Right lobe of liver (tissue), 6 donors: ENCODE measurements at regions not wholly inside any gene's neighbourhood (a gene's known extent, or its start where the extent isn't known, plus 50 kb on each side); places are given as distances from the start of the nearest gene placed in this dataset.

Experiments used
- ATAC-seq, 4 donors: fragments of 200-7000 bp; cut with Tn5 transposase; one replicate each; pipeline ENCODE4 v1.9.1; 2020; ENCODE audit warnings: mild to moderate bottlenecking in 4 of 4, moderate library complexity in 4 of 4
- DNase-seq, 3 donors: peaks; one replicate each; pipeline ENCODE4 v3.0.0-alpha.2; 2020
- H3K27ac ChIP-seq, 3 donors: fragments of 200-600 bp; one replicate each; pipeline ENCODE4 v1.8.0; 2022
- H3K27me3 ChIP-seq, 2 donors: fragments of 200-600 bp; one replicate each; pipeline ENCODE4 v1.8.0; 2022
- H3K36me3 ChIP-seq, 4 donors: fragments of 200-600 bp; sonication (generic) in 1 of 4; one replicate each; pipeline versions ENCODE4 v1.5.1 to v1.8.0; 2017 to 2022; ENCODE audit warnings: control low read depth in 1 of 4
- H3K4me1 ChIP-seq, 4 donors: fragments of 200-600 bp; sonication (generic) in 1 of 4; one replicate each; pipeline versions ENCODE4 v1.5.1 to v1.8.0; 2017 to 2022; ENCODE audit warnings: control low read depth in 1 of 4
- H3K4me3 ChIP-seq, 3 donors: fragments of 200-600 bp; one replicate each; pipeline ENCODE4 v1.8.0; 2022
- H3K9me3 ChIP-seq, 4 donors: fragments of 200-600 bp; sonication (generic) in 1 of 4; one replicate each; pipeline versions ENCODE4 v1.5.1 to v1.8.0; 2017 to 2022; ENCODE audit warnings: control low read depth in 1 of 4
- POLR2A ChIP-seq: fragments of 450-650 bp; IDR thresholded peaks from one replicate; pipeline ENCODE4 v1.6.1; 2017; ENCODE audit warnings: antibody characterized with exemption, mild to moderate bottlenecking
- WGBS: methylation state at CpG from one replicate; pipeline ENCODE4 v1.1.6; 2018; ENCODE audit warnings: low coverage, low lambda C conversion rate; ENCODE audit not compliant: insufficient coverage; ENCODE audit errors: missing lambda C conversion rate; 5-methylcytosine and 5-hydroxymethylcytosine counted together
- intact Hi-C, 2 donors: fragments of 100-400 bp; cut with DNase I; formaldehyde crosslinking; loops; one replicate each; pipeline versions ENCODE4 v1.11.2 to v1.14.1; 2022
- TF ChIP-seq, protein P1 (sequence below), 4 donors: fragments of 200-600 bp in 3 of 4; fragments of 450-650 bp in 1 of 4; IDR thresholded peaks; one replicate each; pipeline versions ENCODE4 v1.5.1 to v1.8.0; 2016 to 2022; ENCODE audit warnings: antibody characterized with exemption in 4 of 4, mild to moderate bottlenecking in 2 of 4
- donor health status: DM: no; HTN: yes; CAD: no.
- donor health status: DM: no; HTN: no; CAD: no.
- donor health status: DM: no; HTN: no; CAD: no.
- donor health status: DM: no; HTN: yes; CAD: no.
- donor health status: DM: no; HTN: yes; CAD: no.

DNA sequence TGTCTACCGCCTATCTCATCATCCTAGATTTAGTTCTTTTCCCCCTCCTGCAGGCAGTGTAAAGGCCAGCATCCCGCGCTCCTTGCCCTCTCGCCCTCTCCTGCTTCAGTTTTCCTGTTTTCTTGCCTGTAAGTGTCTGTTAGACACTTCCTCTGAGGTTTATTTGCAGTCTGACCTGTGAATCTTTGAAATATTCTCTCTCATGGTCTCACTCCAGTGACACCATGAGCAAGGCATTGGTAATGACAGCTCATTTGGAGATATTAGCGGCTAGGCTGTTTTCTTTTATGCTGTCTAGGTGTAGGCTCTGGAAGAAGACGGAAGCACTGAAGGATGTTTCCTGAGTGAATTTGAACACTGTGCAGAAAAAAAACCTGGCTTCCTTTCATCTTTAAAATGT is 179.6 kb downstream of the KDR start:
- H3K4me3 ChIP-seq: no peak overlapping the region
- H3K4me1 ChIP-seq: no peaks in the 10 kb centered on the region
- H3K27ac ChIP-seq: no peak overlapping the region
- DNase-seq (no peak), ATAC-seq (peak; percentile 36 to 74 (median 70))
- H3K9me3 ChIP-seq: no peaks in the 10 kb centered on the region
- 60% methylated on average over 6 of the region's 6 CpGs for WGBS
- intact Hi-C loops: no loop called here
- TF ChIP-seq, protein P1, sequence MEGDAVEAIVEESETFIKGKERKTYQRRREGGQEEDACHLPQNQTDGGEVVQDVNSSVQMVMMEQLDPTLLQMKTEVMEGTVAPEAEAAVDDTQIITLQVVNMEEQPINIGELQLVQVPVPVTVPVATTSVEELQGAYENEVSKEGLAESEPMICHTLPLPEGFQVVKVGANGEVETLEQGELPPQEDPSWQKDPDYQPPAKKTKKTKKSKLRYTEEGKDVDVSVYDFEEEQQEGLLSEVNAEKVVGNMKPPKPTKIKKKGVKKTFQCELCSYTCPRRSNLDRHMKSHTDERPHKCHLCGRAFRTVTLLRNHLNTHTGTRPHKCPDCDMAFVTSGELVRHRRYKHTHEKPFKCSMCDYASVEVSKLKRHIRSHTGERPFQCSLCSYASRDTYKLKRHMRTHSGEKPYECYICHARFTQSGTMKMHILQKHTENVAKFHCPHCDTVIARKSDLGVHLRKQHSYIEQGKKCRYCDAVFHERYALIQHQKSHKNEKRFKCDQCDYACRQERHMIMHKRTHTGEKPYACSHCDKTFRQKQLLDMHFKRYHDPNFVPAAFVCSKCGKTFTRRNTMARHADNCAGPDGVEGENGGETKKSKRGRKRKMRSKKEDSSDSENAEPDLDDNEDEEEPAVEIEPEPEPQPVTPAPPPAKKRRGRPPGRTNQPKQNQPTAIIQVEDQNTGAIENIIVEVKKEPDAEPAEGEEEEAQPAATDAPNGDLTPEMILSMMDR (IDR thresholded peaks at IDR 0.05): no peak
- no peak for TF ChIP-seq POLR2A
- no peaks in the 10 kb centered on the region for H3K36me3 ChIP-seq
- no peaks in the 10 kb centered on the region for H3K27me3 ChIP-seq

DNA sequence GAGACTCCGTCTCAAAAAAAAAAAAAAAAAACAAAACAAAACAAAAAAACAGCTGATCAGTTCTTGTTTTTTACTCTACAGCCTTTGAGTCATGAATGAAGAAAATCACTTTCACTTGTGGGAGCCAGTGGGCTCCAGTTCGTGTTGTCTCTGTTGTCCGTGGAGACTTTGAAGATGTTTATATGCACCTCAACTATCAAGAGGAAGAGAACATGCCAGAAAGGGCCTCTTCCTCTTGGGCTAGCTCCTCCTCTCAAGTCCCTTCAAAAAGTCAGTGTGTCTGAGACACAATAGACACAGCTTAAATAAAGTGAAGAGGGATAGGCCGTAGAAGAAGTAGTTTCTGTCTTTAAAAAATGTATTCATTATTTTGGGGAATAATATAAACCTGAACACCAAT is 182.7 kb downstream of the KDR start:
- TF ChIP-seq POLR2A: no peak
- TF ChIP-seq, protein P1 (IDR thresholded peaks at IDR 0.05): no peak
- Histone ChIP-seq H3K4me1 (no peaks in the 10 kb centered on the region), H3K36me3 (no peaks in the 10 kb centered on the region), H3K27ac (peak overlapping the region in 1 of 3 donors; percentile 40), H3K27me3 (no peaks in the 10 kb centered on the region), H3K9me3 (no peaks in the 10 kb centered on the region), H3K4me3 (no peak overlapping the region)
- ATAC-seq: peak in 3 of 4 donors; percentile 25 to 46 (median 36)
- DNase-seq: no peak
- 34% methylated on average over 3 of the region's 4 CpGs for WGBS
- intact Hi-C loops: no loop called here

DNA sequence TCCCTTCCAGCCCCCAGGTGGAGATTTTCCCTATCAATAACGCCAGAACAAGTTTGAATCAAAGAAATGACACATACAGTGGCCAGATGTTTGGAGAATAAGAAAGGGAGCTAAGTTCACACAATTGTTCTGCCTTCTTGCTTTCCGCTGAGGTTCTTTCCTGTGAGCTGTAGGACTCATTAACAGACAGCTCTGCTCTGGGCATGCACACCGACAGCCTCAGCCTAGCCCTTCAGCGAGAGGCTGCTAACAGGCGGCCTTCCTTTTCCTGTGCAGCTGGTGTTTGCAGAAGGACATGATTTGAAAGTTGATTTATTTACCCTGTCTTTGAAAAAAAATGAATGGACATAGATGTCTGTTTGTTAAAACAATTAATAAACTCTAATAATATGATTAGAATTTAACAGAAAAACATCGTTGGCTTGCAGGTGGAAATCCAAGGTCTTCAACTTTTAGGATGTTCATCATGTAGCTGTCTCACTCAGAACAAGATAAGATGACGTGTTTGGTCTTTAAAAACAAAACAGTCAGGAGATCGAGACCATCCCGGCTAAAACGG is 183.3 kb downstream of the KDR start:
- Histone ChIP-seq H3K4me1 (no peaks in the 10 kb centered on the region), H3K27me3 (no peaks in the 10 kb centered on the region), H3K9me3 (no peaks in the 10 kb centered on the region), H3K36me3 (no peaks in the 10 kb centered on the region), H3K4me3 (no peak overlapping the region), H3K27ac (no peak overlapping the region)
- TF ChIP-seq, protein P1 (IDR thresholded peaks at IDR 0.05): no peak
- TF ChIP-seq POLR2A: no peak
- peak in 1 of 3 donors; percentile 29 for DNase-seq
- 11% methylated on average over 10 of the region's 10 CpGs for WGBS
- peak; percentile 47 to 82 (median 76) for ATAC-seq
- intact Hi-C loops: no loop called here

DNA sequence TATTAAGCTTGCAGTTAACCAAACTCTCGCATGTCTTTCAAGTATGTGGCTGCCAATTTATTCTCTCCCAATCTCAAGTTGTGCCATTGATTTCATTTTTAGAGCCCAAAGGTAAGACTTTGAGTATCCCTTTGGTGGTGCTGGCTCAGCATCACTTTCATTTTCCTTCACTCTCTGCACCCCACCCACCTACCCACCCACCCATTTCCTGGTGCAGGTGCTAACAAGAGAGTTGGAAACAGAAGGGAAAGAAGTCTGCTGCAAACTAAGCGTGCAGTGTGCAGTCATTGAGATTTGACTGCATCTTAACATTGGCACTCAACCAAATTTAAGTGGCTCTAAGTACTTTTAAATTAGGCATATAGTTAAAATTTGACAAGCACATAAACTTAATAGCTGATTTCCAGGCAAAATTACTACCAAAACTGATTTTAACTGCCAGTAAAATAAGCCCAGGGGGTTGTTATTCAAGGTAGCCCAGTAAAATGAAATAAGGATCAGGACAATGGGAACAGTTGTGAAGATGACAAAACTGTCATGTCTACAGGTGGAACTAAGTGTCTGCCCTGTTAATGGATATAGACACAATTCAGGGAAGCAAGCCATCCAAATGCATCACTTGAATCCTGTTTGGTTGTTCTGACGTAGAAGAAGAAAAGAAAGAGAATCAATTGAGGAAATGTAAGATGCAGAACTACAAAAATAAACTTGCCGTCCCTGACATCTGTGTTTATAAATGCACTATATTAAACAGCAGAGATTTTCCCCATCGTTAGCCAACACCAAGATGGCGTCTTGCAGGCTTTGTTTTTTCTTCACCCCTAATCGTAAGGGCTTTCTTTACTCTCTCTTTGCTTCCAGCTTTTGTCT is 184.2 kb downstream of the KDR start:
- intact Hi-C loops: no loop called here
- Histone ChIP-seq H3K4me1 (no peaks in the 10 kb centered on the region), H3K27me3 (no peaks in the 10 kb centered on the region), H3K4me3 (no peak overlapping the region), H3K9me3 (no peaks in the 10 kb centered on the region), H3K36me3 (no peaks in the 10 kb centered on the region), H3K27ac (no peak overlapping the region)
- TF ChIP-seq, protein P1 (IDR thresholded peaks at IDR 0.05): no peak
- no peak for TF ChIP-seq POLR2A
- 34% methylated on average over 7 of the region's 7 CpGs for WGBS
- ATAC-seq (no peak), DNase-seq (no peak)
